ENCODE measurements at regions not wholly inside any gene's neighbourhood (a gene's known extent, or its start where the extent isn't known, plus 50 kb on each side); places are given as distances from the start of the nearest gene placed in this dataset.

DNA sequence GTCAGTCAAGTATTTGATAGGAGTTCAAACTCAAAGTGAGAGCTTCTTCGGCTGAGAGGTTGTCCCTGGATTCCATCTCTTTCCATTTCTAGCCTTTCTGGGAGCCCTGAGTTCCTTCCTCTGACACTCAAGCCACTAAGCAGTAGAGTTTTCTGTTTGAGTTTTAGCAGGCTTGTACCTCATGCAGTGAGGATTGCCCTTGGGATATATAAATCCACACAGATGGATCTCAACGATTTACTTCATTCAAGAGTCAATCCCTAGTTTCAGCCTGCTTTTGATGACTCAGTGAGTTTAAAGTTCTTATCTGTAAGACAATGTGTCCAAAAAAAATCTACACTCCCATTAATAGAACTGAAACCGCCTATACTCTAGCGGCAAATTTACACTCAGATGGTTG lies 2240.9 kb upstream of the WWC1 start:
- Histone ChIP-seq H3K4me3 (ENCODE audit: low read depth, low read length) (no peak overlapping the region), H4K12ac (ENCODE audit: low read depth, low read length) (no peak overlapping the region), H3K4me1 (ENCODE audit: control insufficient read depth in 1 of 2, insufficient read depth in 2 of 2, low read length in 2 of 2) (no peaks in the 10 kb centered on the region), H4K91ac (ENCODE audit: low read depth, low read length) (no peak overlapping the region), H2BK5ac (ENCODE audit: low read depth, low read length, poor library complexity) (no peak overlapping the region), H3K18ac (ENCODE audit: low read length) (no peak overlapping the region), H2AFZ (ENCODE audit: insufficient read depth, low read length, poor library complexity) (no peak overlapping the region), H3K9ac (ENCODE audit: low read length) (no peak overlapping the region), H4K8ac (ENCODE audit: low read depth, low read length) (no peak overlapping the region), H3K36me3 (ENCODE audit: control insufficient read depth in 1 of 2, insufficient read depth in 2 of 2, low read length in 2 of 2) (no peaks in the 10 kb centered on the region), H3K27me3 (ENCODE audit: insufficient read depth, low read length) (no peaks in the 10 kb centered on the region), H3K14ac (ENCODE audit: low read length) (no peak overlapping the region), H3K27ac (ENCODE audit: low read depth, low read length) (no peak overlapping the region), H3K23ac (ENCODE audit: low read length) (no peak overlapping the region), H2BK120ac (ENCODE audit: insufficient read depth, low read length, poor library complexity) (no peak overlapping the region), H3K9me3 (ENCODE audit: insufficient read depth, low read depth, low read length) (no peaks in the 10 kb centered on the region), H2BK12ac (ENCODE audit: low read length) (no peak overlapping the region), H3K4ac (ENCODE audit: low read depth, low read length) (no peak overlapping the region), H3K79me2 (ENCODE audit: control insufficient read depth, insufficient read depth, low read length, poor library complexity) (no peaks in the 10 kb centered on the region), H3K4me2 (ENCODE audit: low read length) (no peak overlapping the region), H2AK5ac (ENCODE audit: low read length) (no peak overlapping the region), H3K79me1 (ENCODE audit: low read length) (no peaks in the 10 kb centered on the region)
- no CpG with 5 or more reads among the region's 4 CpGs for WGBS (ENCODE audit: extremely low coverage, insufficient coverage, insufficient read length)
- DNase-seq = no peak

DNA sequence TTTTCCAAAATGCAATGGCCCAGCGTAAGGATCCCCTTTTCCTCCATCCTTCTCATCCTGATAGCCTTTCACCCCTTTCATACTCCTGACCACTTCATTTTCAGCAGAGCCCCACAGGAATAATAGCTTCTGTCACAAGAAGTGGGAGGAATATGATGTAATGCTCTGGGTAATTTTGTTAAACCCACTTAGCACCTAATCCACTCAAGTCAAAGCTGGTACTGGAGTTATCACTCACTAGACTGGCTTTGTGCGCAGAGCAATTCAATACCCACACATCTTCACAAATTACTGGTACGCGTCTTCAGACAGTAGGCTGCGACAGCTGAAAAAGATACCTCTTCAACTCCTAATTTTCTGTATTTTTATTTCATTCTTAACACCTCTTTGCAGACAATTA lies 2232.8 kb upstream of the WWC1 start:
- H3K27me3 ChIP-seq (ENCODE audit: insufficient read depth, low read length) = no peaks in the 10 kb centered on the region
- no peak overlapping the region for H3K9ac ChIP-seq (ENCODE audit: low read length)
- no peak overlapping the region for H4K12ac ChIP-seq (ENCODE audit: low read depth, low read length)
- no peaks in the 10 kb centered on the region for H3K79me2 ChIP-seq (ENCODE audit: control insufficient read depth, insufficient read depth, low read length, poor library complexity)
- no peak overlapping the region for H3K4ac ChIP-seq (ENCODE audit: low read depth, low read length)
- H3K18ac ChIP-seq (ENCODE audit: low read length) = no peak overlapping the region
- H3K27ac ChIP-seq (ENCODE audit: low read depth, low read length) = no peak overlapping the region
- H4K8ac ChIP-seq (ENCODE audit: low read depth, low read length) = no peak overlapping the region
- H2BK5ac ChIP-seq (ENCODE audit: low read depth, low read length, poor library complexity) = no peak overlapping the region
- DNase-seq = no peak
- no peak overlapping the region for H3K23ac ChIP-seq (ENCODE audit: low read length)
- H3K9me3 ChIP-seq (ENCODE audit: insufficient read depth, low read depth, low read length) = no peaks in the 10 kb centered on the region
- no peaks in the 10 kb centered on the region for H3K79me1 ChIP-seq (ENCODE audit: low read length)
- no peak overlapping the region for H3K4me3 ChIP-seq (ENCODE audit: low read depth, low read length)
- H2BK120ac ChIP-seq (ENCODE audit: insufficient read depth, low read length, poor library complexity) = no peak overlapping the region
- no peak overlapping the region for H2AFZ ChIP-seq (ENCODE audit: insufficient read depth, low read length, poor library complexity)
- H3K14ac ChIP-seq (ENCODE audit: low read length) = no peak overlapping the region
- no peak overlapping the region for H2AK5ac ChIP-seq (ENCODE audit: low read length)
- no peaks in the 10 kb centered on the region for H3K4me1 ChIP-seq (ENCODE audit: control insufficient read depth in 1 of 2, insufficient read depth in 2 of 2, low read length in 2 of 2)
- no peak overlapping the region for H4K91ac ChIP-seq (ENCODE audit: low read depth, low read length)
- no CpG with 5 or more reads among the region's 5 CpGs for WGBS (ENCODE audit: extremely low coverage, insufficient coverage, insufficient read length)
- H3K36me3 ChIP-seq (ENCODE audit: control insufficient read depth in 1 of 2, insufficient read depth in 2 of 2, low read length in 2 of 2) = no peaks in the 10 kb centered on the region
- H2BK12ac ChIP-seq (ENCODE audit: low read length) = no peak overlapping the region
- H3K4me2 ChIP-seq (ENCODE audit: low read length) = no peak overlapping the region

DNA sequence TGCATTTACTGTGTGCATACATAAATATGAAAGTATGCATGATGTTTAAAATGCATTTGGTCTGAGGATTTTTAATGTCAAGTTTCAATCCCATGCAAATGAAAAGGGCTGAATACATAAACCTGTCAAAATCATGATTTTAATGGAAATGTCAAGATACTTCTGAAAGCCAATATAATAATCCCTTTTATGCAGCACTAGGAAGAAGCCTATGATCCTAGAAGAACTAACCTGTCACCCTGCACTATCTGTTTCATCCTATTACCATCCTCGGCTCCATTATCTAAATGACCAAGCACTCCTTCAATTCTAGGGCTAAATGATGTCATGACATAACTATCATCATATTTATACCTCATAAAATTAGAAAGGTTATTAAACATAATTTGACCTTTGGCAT lies 2229.4 kb upstream of the WWC1 start:
- no peak overlapping the region for H3K4me3 ChIP-seq (ENCODE audit: low read depth, low read length)
- WGBS (ENCODE audit: extremely low coverage, insufficient coverage, insufficient read length) = no CpG with 5 or more reads among the region's 1 CpG
- no peak overlapping the region for H4K91ac ChIP-seq (ENCODE audit: low read depth, low read length)
- no peak overlapping the region for H2AFZ ChIP-seq (ENCODE audit: insufficient read depth, low read length, poor library complexity)
- H3K18ac ChIP-seq (ENCODE audit: low read length) = no peak overlapping the region
- no peak overlapping the region for H2BK5ac ChIP-seq (ENCODE audit: low read depth, low read length, poor library complexity)
- H2AK5ac ChIP-seq (ENCODE audit: low read length) = no peak overlapping the region
- H3K27me3 ChIP-seq (ENCODE audit: insufficient read depth, low read length) = no peaks in the 10 kb centered on the region
- no peak overlapping the region for H2BK12ac ChIP-seq (ENCODE audit: low read length)
- H3K9me3 ChIP-seq (ENCODE audit: insufficient read depth, low read depth, low read length) = no peaks in the 10 kb centered on the region
- H3K9ac ChIP-seq (ENCODE audit: low read length) = no peak overlapping the region
- H2BK120ac ChIP-seq (ENCODE audit: insufficient read depth, low read length, poor library complexity) = no peak overlapping the region
- no peaks in the 10 kb centered on the region for H3K79me2 ChIP-seq (ENCODE audit: control insufficient read depth, insufficient read depth, low read length, poor library complexity)
- H3K4ac ChIP-seq (ENCODE audit: low read depth, low read length) = no peak overlapping the region
- no peak overlapping the region for H3K14ac ChIP-seq (ENCODE audit: low read length)
- H3K4me1 ChIP-seq (ENCODE audit: control insufficient read depth in 1 of 2, insufficient read depth in 2 of 2, low read length in 2 of 2) = no peaks in the 10 kb centered on the region
- no peak overlapping the region for H3K27ac ChIP-seq (ENCODE audit: low read depth, low read length)
- H3K79me1 ChIP-seq (ENCODE audit: low read length) = no peaks in the 10 kb centered on the region
- H3K4me2 ChIP-seq (ENCODE audit: low read length) = no peak overlapping the region
- H3K36me3 ChIP-seq (ENCODE audit: control insufficient read depth in 1 of 2, insufficient read depth in 2 of 2, low read length in 2 of 2) = no peaks in the 10 kb centered on the region
- no peak overlapping the region for H4K12ac ChIP-seq (ENCODE audit: low read depth, low read length)
- no peak overlapping the region for H4K8ac ChIP-seq (ENCODE audit: low read depth, low read length)
- H3K23ac ChIP-seq (ENCODE audit: low read length) = no peak overlapping the region
- DNase-seq = no peak

- Histone ChIP-seq H3K9ac (ENCODE audit: low read length) (no peak overlapping the region), H2BK120ac (ENCODE audit: insufficient read depth, low read length, poor library complexity) (no peak overlapping the region), H2BK5ac (ENCODE audit: low read depth, low read length, poor library complexity) (no peak overlapping the region), H2BK12ac (ENCODE audit: low read length) (no peak overlapping the region), H4K12ac (ENCODE audit: low read depth, low read length) (no peak overlapping the region), H3K18ac (ENCODE audit: low read length) (no peak overlapping the region), H3K14ac (ENCODE audit: low read length) (no peak overlapping the region), H3K79me2 (ENCODE audit: control insufficient read depth, insufficient read depth, low read length, poor library complexity) (no peaks in the 10 kb centered on the region), H2AK5ac (ENCODE audit: low read length) (no peak overlapping the region), H3K23ac (ENCODE audit: low read length) (no peak overlapping the region), H3K79me1 (ENCODE audit: low read length) (no peaks in the 10 kb centered on the region), H3K4ac (ENCODE audit: low read depth, low read length) (no peak overlapping the region), H3K4me1 (ENCODE audit: control insufficient read depth in 1 of 2, insufficient read depth in 2 of 2, low read length in 2 of 2) (no peaks in the 10 kb centered on the region), H3K4me3 (ENCODE audit: low read depth, low read length) (no peak overlapping the region), H3K9me3 (ENCODE audit: insufficient read depth, low read depth, low read length) (no peaks in the 10 kb centered on the region), H3K27me3 (ENCODE audit: insufficient read depth, low read length) (no peaks in the 10 kb centered on the region), H3K27ac (ENCODE audit: low read depth, low read length) (no peak overlapping the region), H2AFZ (ENCODE audit: insufficient read depth, low read length, poor library complexity) (no peak overlapping the region), H4K8ac (ENCODE audit: low read depth, low read length) (no peak overlapping the region), H4K91ac (ENCODE audit: low read depth, low read length) (no peak overlapping the region), H3K4me2 (ENCODE audit: low read length) (no peak overlapping the region), H3K36me3 (ENCODE audit: control insufficient read depth in 1 of 2, insufficient read depth in 2 of 2, low read length in 2 of 2) (no peaks in the 10 kb centered on the region)
- DNase-seq = no peak
These were observed 2228.7 kb upstream of the WWC1 start for GRCh38 chr5:166062719-166063118.

- Histone ChIP-seq H3K79me2 (ENCODE audit: control insufficient read depth, insufficient read depth, low read length, poor library complexity) (no peaks in the 10 kb centered on the region), H3K4ac (ENCODE audit: low read depth, low read length) (no peak overlapping the region), H4K12ac (ENCODE audit: low read depth, low read length) (no peak overlapping the region), H2AFZ (ENCODE audit: insufficient read depth, low read length, poor library complexity) (no peak overlapping the region), H3K4me3 (ENCODE audit: low read depth, low read length) (no peak overlapping the region), H3K27ac (ENCODE audit: low read depth, low read length) (no peak overlapping the region), H4K91ac (ENCODE audit: low read depth, low read length) (no peak overlapping the region), H3K14ac (ENCODE audit: low read length) (no peak overlapping the region), H3K79me1 (ENCODE audit: low read length) (no peaks in the 10 kb centered on the region), H3K4me1 (ENCODE audit: control insufficient read depth in 1 of 2, insufficient read depth in 2 of 2, low read length in 2 of 2) (no peaks in the 10 kb centered on the region), H3K36me3 (ENCODE audit: control insufficient read depth in 1 of 2, insufficient read depth in 2 of 2, low read length in 2 of 2) (no peaks in the 10 kb centered on the region), H3K23ac (ENCODE audit: low read length) (no peak overlapping the region), H4K8ac (ENCODE audit: low read depth, low read length) (no peak overlapping the region), H3K9ac (ENCODE audit: low read length) (no peak overlapping the region), H2BK120ac (ENCODE audit: insufficient read depth, low read length, poor library complexity) (no peak overlapping the region), H3K18ac (ENCODE audit: low read length) (no peak overlapping the region), H3K9me3 (ENCODE audit: insufficient read depth, low read depth, low read length) (no peaks in the 10 kb centered on the region), H3K27me3 (ENCODE audit: insufficient read depth, low read length) (no peaks in the 10 kb centered on the region), H2AK5ac (ENCODE audit: low read length) (no peak overlapping the region), H2BK5ac (ENCODE audit: low read depth, low read length, poor library complexity) (no peak overlapping the region), H3K4me2 (ENCODE audit: low read length) (no peak overlapping the region), H2BK12ac (ENCODE audit: low read length) (no peak overlapping the region)
- no CpG with 5 or more reads among the region's 1 CpG for WGBS (ENCODE audit: extremely low coverage, insufficient coverage, insufficient read length)
- no peak for DNase-seq
These were observed 2228.2 kb upstream of the WWC1 start for GRCh38 chr5:166063261-166063660.

Data from trophoblast cell (in vitro differentiated cells and primary cell).